D721Med (cell line): ENCODE measurements at regions not wholly inside any gene's neighbourhood (a gene's known extent, or its start where the extent isn't known, plus 50 kb on each side); places are given as distances from the start of the nearest gene placed in this dataset.

ENCODE experiments used
- DNase-seq: peaks from one replicate; pipeline ENCODE4 v3.0.0; 2011; ENCODE audit warnings: low spot score; ENCODE audit not compliant: insufficient read length
- FAIRE-seq: peaks from 2 replicates; lab custom pipeline; 2011; peaks lifted over from hg19 to GRCh38; lab: Jason Lieb, UNC
- CTCF ChIP-seq: IDR thresholded peaks from 2 replicates; pipeline ENCODE4 v1.5.1; 2012; ENCODE audit warnings: mild to moderate bottlenecking, control low read depth; ENCODE audit not compliant: insufficient read depth; ENCODE audit errors: missing control alignments

DNA sequence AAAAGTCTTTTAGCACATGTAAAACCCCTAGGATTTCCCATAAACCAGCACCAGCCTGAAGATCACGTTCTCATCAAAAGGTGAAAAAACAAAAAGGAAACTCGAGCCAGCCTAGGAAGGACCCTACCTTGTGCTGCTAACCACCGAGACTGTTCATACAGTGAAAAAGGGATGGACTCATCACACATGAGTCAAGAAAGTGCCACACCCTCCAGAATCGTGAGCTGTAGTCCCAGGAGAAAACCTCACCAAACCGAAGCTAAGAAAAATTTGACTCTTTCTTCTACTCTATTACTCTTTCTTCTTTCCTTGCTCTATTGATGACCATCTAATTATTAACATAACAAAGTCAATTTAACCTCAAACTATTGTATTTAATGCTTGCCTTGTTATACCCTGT lies 124.8 kb upstream of the USP9Y start:
- no peak for FAIRE-seq

GRCh38 chrY:12593532-12594216 lies 107.4 kb upstream of the USP9Y start:
- FAIRE-seq (no peak), DNase-seq (no peak)
- no peak for TF ChIP-seq CTCF

More for the DNA sequence above, 124.8 kb upstream of the USP9Y start:
- no peak for DNase-seq
- no peak for TF ChIP-seq CTCF

DNA sequence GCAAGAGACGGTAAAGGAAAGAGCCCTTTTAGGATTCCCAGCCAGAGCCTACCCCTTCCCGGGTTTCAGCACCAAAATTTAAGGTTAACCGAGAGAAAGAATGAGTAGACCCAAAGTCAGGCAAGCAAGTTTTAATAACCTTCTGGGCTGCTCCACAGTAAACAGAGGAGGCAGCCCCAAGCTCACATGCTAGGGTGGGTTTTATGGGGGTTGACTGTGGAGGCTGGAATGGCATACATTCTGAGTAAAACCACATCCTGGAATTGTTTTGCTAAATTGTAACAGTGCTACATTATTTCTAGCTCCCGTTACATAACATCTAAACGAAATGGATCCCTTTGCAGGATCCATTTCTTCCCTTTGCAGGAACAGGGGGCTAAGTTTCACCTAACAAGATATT lies 102.2 kb upstream of the USP9Y start:
- DNase-seq (no peak), FAIRE-seq (no peak)
- no peak for TF ChIP-seq CTCF

GRCh38 chrY:12605426-12605825 lies 95.6 kb upstream of the USP9Y start:
- TF ChIP-seq CTCF, result no peak
- no peak for DNase-seq
- no peak for FAIRE-seq

- DNase-seq (no peak), FAIRE-seq (no peak)
- no peak for TF ChIP-seq CTCF
These were observed 90.2 kb upstream of the USP9Y start for GRCh38 chrY:12610861-12611260.

DNA sequence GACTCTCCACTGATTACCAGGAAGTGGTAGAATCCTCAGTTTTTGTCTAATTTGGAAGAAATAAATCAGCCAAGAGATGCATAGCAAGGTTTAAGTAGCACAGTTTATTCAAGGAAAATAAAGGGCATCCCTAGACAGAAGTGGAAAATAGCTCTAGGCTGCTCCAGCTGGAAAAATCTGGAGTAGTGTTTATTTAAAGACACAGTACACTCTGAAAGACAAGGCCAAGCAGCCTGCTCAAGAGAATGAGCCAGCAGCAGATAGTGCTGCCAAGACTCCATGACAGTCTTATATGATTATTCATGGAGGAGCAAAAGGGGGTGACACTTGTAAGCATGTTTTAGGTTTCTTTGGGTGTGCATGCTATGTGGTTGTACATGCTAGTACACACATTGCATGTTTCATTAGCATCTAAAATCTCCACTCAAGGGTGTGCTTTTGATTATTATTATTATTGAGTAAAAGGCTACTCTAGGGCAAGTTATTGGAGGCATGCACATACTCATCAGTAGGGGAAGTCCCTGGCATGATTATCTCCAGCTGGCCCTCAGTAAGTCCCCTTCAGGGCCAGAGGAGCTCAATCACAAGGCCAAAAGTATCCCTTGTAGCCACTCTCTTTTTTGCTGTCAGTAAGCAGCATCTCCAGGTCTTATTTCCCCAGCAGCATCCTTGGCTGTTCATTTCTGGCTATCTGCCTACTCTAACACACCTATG lies 85.1 kb upstream of the USP9Y start:
- FAIRE-seq (no peak), DNase-seq (no peak)
- TF ChIP-seq CTCF, result no peak
